Psoas muscle (tissue), 7 donors: ENCODE measurements at regions not wholly inside any gene's neighbourhood (a gene's known extent, or its start where the extent isn't known, plus 50 kb on each side); places are given as distances from the start of the nearest gene placed in this dataset.

Source experiments
- ATAC-seq, 4 donors: fragments of 200-7000 bp; cut with Tn5 transposase; one replicate each; pipeline ENCODE4 v1.9.1; 2020; ENCODE audit warnings: moderate library complexity in 3 of 4, mild to moderate bottlenecking in 2 of 4
- DNase-seq, 2 donors: peaks; one replicate each; pipeline ENCODE4 v3.0.0-alpha.2; 2020
- H3K27ac ChIP-seq: fragments of 200-600 bp; one replicate; pipeline ENCODE4 v1.8.0; 2022
- H3K27me3 ChIP-seq, 3 donors: fragments of 200-600 bp in 1 of 3; one replicate each; pipeline versions ENCODE4 v1.6.1 to v1.8.0; 2013 to 2022; ENCODE audit warnings: low read length in 2 of 3, mild to moderate bottlenecking in 2 of 3, moderate library complexity in 1 of 3; ENCODE audit not compliant: insufficient read depth in 3 of 3
- H3K36me3 ChIP-seq, 2 donors: fragments of 200-600 bp in 1 of 2; one replicate each; pipeline versions ENCODE4 v1.6.1 to v1.8.0; 2013 to 2022; ENCODE audit warnings: low read depth in 1 of 2, mild to moderate bottlenecking in 1 of 2, moderate library complexity in 1 of 2; ENCODE audit not compliant: insufficient read depth in 1 of 2
- H3K4me1 ChIP-seq: fragments of 200-600 bp; one replicate; pipeline ENCODE4 v1.8.0; 2022
- H3K4me3 ChIP-seq: fragments of 200-600 bp; one replicate; pipeline ENCODE4 v1.8.0; 2022; ENCODE audit warnings: mild to moderate bottlenecking
- H3K9me3 ChIP-seq: fragments of 200-600 bp; one replicate; pipeline ENCODE4 v1.8.0; 2022
- WGBS, 3 donors: extraction: QIAGEN DNeasy Blood & Tissue Kit; methylation state at CpG; one replicate each; pipeline versions ENCODE4 v1.1.6 to v1.1.7; 2013; 5-methylcytosine and 5-hydroxymethylcytosine counted together
- intact Hi-C, 2 donors: fragments of 100-400 bp; cut with DNase I; formaldehyde crosslinking; loops; one replicate each; pipeline versions ENCODE4 v1.11.0 to v1.14.2; 2022
- TF ChIP-seq, protein P1 (sequence below): fragments of 200-600 bp; IDR thresholded peaks from one replicate; pipeline ENCODE4 v1.8.0; 2022; ENCODE audit warnings: antibody characterized with exemption
- donor health status: healthy with polysubstance abuse.
- donor health status: DM: no; HTN: no; CAD: no; lungs with moderate emphysema.
- donor health status: Bipolar disorder and iron deficiency.
- donor health status: healthy.
- donor health status: DM: yes; HTN: yes; CAD: no.
- donor health status: DM: no; HTN: no; CAD: no.
- donor health status: DM: yes; HTN: yes; CAD: no.

DNA sequence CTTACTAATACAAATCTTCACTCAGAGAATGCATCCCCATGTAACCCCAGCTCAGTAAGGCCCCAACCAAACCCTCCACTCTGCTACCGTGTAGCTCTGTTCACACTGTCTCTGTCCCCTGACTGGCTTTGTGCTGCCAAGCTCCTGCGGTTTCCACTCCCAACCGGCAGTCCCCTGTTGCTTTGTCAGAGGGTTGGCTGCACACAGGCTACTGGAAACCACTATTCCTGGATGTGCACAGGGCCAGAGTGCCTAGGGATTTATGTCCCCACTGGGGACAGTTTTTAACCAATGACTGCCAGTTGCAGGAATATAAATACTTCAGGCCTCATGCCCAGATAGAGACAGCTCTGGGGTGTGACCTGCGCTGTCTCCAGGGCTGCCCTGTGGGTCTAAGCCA, 157.1 kb upstream of the C16orf82 start:
- no peaks in the 10 kb centered on the region for H3K27me3 ChIP-seq
- intact Hi-C loops = no loop called here
- H3K27ac ChIP-seq = no peak overlapping the region
- WGBS, 3 donors = 35 to 50% (median 49%) methylated on average over 4 of the region's 4 CpGs
- no peaks in the 10 kb centered on the region for H3K36me3 ChIP-seq
- TF ChIP-seq, protein P1, sequence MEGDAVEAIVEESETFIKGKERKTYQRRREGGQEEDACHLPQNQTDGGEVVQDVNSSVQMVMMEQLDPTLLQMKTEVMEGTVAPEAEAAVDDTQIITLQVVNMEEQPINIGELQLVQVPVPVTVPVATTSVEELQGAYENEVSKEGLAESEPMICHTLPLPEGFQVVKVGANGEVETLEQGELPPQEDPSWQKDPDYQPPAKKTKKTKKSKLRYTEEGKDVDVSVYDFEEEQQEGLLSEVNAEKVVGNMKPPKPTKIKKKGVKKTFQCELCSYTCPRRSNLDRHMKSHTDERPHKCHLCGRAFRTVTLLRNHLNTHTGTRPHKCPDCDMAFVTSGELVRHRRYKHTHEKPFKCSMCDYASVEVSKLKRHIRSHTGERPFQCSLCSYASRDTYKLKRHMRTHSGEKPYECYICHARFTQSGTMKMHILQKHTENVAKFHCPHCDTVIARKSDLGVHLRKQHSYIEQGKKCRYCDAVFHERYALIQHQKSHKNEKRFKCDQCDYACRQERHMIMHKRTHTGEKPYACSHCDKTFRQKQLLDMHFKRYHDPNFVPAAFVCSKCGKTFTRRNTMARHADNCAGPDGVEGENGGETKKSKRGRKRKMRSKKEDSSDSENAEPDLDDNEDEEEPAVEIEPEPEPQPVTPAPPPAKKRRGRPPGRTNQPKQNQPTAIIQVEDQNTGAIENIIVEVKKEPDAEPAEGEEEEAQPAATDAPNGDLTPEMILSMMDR = no peak
- H3K4me3 ChIP-seq = no peak overlapping the region
- no peaks in the 10 kb centered on the region for H3K9me3 ChIP-seq
- DNase-seq = no peak
- no peak for ATAC-seq
- no peaks in the 10 kb centered on the region for H3K4me1 ChIP-seq

DNA sequence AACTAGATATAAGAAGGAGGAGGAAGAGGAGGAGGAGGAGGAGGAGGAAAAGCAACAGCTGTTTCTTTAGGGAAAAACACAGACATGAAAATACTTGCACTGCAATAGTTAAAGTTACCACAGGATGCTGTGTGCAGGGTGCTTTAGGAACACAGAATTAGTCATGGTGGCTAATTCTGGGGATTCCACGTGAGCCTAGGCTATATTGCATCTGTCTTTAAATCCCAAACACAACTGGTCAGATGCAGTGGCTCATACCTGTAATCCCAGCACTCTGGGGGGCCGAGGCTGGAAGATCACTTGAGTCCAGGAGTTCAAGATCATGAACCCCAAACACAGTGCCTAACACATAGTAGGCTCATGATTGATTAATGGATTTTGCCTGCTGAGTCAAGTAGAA, 155.3 kb upstream of the C16orf82 start:
- Histone ChIP-seq H3K27ac (no peak overlapping the region), H3K36me3 (no peaks in the 10 kb centered on the region), H3K9me3 (no peaks in the 10 kb centered on the region), H3K27me3 (no peaks in the 10 kb centered on the region), H3K4me3 (no peak overlapping the region), H3K4me1 (no peaks in the 10 kb centered on the region)
- DNase-seq = no peak
- no peak for ATAC-seq
- intact Hi-C loops = no loop called here
- 27 to 29% (median 28%) methylated on average over 2 of the region's 2 CpGs for WGBS, 3 donors
- TF ChIP-seq, protein P1 = no peak

- Histone ChIP-seq H3K4me1 (no peaks in the 10 kb centered on the region), H3K9me3 (no peaks in the 10 kb centered on the region), H3K27ac (no peak overlapping the region), H3K27me3 (no peaks in the 10 kb centered on the region), H3K36me3 (no peaks in the 10 kb centered on the region), H3K4me3 (no peak overlapping the region)
- ATAC-seq = no peak
- 31 to 41% (median 37%) methylated on average over 6 of the region's 6 CpGs for WGBS, 3 donors
- intact Hi-C loops = no loop called here
- TF ChIP-seq, protein P1 = no peak
- no peak for DNase-seq
These were observed 152.9 kb upstream of the C16orf82 start for GRCh38 chr16:26913851-26914250.

- DNase-seq (no peak), ATAC-seq (no peak)
- H3K4me3 ChIP-seq = no peak overlapping the region
- intact Hi-C loops = no loop called here
- 33 to 42% (median 36%) methylated on average over 10 of the region's 10 CpGs for WGBS, 3 donors
- H3K9me3 ChIP-seq = no peaks in the 10 kb centered on the region
- no peak overlapping the region for H3K27ac ChIP-seq
- no peaks in the 10 kb centered on the region for H3K27me3 ChIP-seq
- no peaks in the 10 kb centered on the region for H3K36me3 ChIP-seq
- TF ChIP-seq, protein P1 = no peak
- H3K4me1 ChIP-seq = no peaks in the 10 kb centered on the region
These were observed 135.7 kb upstream of the C16orf82 start for GRCh38 chr16:26930786-26931581.

DNA sequence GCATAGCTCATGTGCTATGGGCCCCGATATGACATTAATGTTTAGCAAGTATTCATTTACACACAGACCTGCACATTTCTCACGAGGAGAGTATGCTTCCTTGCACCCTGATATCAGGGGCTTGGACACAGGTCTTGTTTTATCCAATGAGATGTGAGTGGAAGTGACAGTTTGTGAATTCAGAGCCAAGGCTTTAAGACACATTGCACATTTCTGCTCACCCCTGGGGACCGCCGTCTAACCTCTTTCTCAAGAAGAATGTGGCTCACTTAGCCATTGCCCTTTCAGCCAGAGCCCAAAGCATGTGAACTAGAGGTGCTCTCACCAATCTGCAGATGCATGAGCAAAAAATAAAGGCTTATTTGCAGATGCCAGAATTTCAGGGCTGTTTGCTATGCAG, 116.1 kb upstream of the C16orf82 start:
- DNase-seq = no peak
- no peak overlapping the region for H3K4me3 ChIP-seq
- TF ChIP-seq, protein P1 = no peak
- no peak overlapping the region for H3K27ac ChIP-seq
- 43 to 53% (median 45%) methylated on average over 4 of the region's 4 CpGs for WGBS, 3 donors
- ATAC-seq = no peak
- peaks cover 0 to 3% (median 0%) of the 10 kb centered on the region in 3 donors for H3K27me3 ChIP-seq
- H3K36me3 ChIP-seq = no peaks in the 10 kb centered on the region
- no peaks in the 10 kb centered on the region for H3K4me1 ChIP-seq
- H3K9me3 ChIP-seq = no peaks in the 10 kb centered on the region
- intact Hi-C loops = no loop called here
